NCI-H226 (cell line): ENCODE measurements at regions not wholly inside any gene's neighbourhood (a gene's known extent, or its start where the extent isn't known, plus 50 kb on each side); places are given as distances from the start of the nearest gene placed in this dataset.
"Not testable (repeated sequence)": the region's sequence is repeated elsewhere in the genome, so short reads cannot be mapped to it uniquely, and the experiment has no call there.

Experiments
- DNase-seq: peaks from one replicate; pipeline ENCODE4 v3.0.0-alpha.2; 2015

DNA sequence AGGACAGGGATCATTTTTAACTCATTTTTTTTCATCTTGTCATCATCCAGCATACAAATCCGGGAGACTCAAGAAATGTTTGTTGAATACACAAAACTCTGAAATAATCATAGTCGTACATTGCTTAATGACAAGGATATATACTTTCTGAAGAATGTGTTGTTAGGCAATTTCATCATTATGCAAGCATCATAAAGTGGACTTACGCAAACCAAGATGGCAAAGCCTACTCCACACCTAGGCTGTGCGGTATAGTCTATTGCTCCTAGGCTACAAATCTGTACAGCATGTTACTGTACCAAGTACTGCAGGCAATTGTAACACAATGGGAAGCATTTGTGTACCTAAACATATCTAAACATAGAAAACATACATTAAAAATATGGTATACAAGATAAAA lies 264.1 kb downstream of the TSHZ3 start:
- DNase-seq = no peak

DNA sequence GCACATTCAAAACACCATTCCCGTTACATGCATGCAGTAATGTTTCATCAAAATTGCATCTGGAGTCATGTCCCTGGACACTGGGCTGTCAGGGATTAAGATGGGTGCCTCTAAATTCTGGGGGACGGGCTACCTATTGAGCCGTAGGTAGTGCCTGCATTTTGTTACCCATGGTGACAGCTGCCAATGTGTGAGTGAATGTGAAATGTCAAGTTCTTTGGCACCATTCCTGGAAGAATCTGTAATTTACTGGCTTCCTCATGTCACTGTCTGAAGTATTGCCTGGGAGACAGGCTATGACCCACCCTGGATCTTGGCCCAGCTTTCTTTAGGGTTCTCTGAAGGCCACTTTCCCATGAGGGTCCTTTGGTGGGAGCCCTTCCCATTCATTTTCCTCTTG lies 266.1 kb downstream of the TSHZ3 start:
- no peak for DNase-seq

DNA sequence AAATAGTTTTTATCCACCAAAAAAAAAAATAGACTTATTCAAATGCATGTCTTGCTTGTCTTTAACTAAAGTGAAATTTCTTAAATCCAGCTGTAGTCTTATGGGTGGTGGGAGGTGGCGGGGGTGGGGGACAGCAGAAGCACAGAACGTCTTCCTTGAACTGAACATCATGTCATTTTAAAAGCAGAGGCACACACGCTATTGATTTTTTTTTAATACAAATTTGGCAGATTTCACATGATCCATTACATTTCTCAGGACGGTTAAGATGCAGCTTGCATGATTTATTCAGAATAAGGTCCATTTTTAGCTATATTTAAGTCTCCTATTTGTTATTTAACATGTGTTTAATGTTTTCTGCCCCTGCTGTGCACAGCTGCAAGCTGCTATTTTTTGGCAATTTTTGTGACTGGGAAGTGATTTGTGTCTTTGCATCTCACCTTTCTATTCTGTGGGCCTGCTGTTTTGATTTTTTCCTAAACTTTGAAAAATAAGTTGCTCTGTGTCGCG lies 274.0 kb downstream of the TSHZ3 start:
- DNase-seq = no peak

DNA sequence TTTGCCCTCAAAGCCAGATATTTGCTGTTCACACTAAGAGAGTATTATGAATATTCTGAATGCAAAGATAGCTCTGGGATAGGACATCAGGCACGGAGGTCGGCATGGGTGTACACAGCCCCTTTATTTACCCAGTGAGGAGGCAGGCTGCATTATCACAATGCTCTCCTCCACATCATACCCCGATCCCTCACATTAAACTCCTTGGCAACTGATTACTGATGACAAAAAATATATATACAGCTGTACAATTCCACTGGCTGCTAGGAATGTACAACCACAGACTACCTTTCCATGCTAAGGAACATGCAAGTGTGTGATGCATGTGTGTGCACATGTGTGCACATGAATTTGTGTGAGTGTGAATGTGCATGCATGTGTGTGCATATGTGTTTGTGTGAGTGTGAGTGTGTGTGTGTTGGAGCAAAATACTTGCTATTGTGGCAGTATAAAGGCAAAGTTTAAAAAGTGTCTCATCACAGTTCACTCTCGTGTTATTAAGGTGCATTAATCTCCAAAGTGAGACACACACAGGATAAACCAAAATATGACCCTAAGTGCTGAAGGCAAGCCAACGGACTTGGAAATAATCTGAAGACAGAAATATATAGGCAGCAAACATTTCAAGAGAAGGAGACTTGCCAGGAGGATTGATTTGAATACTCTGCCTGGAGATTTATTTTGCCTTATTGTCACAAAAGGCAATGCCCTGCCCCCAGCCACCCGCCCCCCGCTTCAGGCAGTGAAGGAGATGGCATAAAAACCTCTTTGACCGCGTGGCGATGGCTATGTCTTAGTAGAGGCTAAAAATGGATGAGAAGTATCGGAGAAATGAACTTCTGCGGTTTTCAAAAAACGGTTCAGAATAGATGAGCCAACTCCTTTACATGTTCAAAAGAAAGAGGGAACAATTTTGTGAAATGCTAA lies 274.8 kb downstream of the TSHZ3 start:
- DNase-seq = no peak

DNA sequence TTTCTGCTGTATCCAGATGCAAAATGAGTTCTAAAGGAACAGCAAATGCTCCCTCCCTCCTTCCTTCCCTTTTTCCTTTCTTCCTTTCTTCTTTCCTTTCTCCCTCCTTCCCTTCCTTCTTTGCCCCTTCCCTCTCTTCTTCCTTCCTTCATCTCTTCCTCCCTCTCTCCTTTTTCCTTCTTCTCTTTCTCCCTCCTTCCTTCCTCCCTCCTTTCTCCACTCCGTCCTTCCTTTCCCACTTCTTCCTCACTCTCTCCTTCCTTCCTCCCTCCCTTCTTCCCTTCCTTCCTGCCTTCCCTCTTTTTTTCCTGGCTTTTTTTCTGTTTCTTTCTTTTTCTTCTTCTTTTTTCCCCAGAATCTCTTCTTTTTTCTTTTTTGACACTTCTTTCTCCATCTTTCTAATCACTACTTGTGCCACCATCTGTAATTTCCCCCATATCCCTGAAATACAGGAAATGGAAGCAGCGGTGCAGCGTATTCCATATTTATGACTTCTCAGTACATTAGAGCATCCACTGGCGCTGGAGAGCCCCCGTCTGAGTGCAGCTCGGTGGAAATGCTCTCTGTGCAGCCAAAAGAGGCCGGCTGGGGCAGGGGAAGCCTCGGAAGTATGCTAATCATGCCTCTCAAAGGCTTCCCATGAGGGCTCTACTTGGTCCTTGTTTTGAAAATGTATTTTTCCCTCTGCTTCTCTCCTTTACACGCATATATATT lies 275.6 kb downstream of the TSHZ3 start:
- no peak for DNase-seq

DNA sequence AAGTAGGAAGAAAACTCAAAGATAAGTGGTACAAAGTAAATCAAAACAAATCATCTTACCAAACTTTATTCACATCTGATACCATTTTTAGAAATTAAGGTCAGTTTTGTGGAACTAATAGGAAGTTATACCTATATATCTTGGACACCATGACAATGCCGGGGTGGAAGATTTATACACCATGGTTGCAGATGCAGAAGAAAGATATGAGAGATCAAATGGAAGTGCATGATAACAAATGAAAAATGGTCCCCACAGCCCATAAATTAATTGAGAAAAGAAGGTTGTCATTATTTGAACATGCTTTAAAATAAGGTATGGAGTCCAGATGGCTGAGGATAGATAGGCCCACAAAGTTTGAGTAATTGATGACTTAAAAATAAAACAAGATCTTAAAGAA lies 276.8 kb downstream of the TSHZ3 start:
- DNase-seq = no peak

DNA sequence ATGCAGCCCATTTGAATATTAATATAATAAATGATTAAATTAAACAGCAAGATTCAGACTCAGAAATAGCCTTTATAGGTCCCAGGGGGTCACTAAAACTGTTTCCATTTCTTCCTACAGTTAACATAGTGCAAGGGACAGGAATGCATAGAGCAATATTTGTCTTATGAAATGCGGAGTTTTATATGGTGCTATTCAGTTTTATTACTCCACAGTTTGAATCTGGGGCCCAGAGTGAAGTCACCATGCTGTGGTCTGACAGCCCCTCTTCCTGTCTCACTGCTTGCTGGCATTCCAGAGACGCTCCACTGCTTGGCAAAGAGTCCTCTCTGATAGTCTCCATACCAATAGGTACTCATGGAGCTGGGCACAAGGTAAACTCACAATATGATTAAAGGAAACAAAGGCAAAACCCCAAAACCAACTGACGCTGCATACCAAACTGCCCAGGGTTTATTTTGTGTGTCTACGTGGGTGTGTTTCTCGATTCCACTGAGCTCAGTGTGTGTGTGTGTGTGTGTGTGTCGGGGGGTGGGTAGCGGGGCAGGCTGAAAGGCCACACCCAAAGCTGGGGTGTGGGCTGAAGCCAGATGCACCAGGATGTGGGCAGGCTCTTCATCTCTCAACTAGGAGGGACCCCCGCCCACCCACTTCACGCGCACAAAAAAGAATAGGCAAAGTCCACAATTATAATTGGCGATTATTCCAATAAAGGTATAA lies 277.9 kb downstream of the TSHZ3 start:
- no peak for DNase-seq

DNA sequence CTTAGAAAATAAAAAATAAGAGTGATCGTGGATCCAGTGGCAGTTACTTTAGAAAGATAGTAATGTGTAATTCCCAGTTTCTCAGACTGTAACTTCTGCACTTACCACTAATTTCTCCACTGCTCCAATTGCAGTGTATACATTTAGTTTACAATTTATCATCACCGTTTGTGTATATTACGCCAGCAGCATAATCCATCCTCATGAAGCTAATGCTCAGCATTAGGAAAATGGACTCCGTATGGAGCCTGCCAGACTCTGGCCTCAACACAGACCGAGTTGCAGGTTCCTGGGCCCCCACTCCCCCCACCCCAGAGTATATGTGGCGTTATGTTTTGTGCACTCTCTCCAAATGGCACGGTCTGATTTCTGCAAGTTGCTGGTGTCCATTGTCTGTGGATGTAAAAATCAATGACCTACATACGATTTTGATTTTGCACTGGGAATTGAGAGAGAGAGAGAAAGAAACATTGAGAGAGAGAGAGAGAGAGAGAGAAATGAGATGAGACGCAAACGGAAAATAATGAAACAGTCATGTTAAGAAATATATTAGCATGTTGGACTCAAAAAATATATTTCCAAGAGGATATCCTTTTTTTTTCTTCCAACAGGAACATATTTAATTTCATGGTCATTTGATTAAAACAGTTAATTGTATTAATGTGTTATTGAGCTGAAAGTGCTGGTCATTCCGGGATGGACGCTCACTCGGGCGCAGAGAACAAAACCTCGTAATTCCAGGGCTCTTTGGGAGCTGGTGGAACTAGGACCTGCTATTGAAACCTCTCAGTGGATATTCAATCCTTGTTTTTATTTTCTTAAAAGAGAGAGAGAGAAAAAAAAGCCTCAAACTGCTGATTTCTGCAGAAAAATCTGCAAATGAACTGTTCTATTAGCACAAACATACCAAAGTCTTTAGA lies 278.8 kb downstream of the TSHZ3 start:
- no peak for DNase-seq

DNA sequence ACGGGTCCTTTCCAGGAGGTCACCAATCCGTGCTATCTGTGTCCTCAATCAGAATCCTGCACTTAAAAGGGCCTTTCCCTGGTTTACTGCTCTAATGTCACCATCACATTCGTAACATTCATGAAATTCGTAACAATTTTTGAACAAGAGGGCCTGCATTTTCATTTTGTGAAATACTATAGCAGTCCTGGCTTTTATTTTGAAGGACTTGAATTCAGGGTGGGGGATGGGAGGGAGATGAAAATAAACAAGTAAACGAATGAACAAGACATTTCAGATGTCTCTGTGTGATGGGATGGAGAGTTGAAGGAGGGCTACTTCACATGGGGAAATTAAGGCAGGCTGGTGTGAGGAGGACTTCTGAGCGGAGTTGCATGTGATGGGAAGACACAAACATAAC lies 281.0 kb downstream of the TSHZ3 start:
- DNase-seq = no peak

DNA sequence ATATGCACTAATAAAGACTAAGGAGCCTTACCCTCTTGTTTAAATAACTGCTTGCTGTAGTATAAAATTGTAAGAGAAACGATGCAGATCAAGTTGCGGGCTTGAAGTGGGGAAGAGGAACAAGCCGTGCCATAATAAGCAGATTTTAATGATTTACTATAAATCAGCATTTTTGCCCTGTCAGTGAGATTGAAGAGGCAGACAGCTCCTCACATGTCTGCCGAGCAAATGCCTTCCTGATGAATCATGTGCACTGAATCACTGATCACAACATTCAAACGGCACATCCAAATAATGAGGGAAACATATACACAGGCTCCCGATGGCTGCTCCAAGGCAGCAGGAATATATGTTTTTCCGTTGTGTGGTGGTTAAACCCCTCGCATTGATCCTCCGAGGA lies 282.9 kb downstream of the TSHZ3 start:
- DNase-seq = no peak

DNA sequence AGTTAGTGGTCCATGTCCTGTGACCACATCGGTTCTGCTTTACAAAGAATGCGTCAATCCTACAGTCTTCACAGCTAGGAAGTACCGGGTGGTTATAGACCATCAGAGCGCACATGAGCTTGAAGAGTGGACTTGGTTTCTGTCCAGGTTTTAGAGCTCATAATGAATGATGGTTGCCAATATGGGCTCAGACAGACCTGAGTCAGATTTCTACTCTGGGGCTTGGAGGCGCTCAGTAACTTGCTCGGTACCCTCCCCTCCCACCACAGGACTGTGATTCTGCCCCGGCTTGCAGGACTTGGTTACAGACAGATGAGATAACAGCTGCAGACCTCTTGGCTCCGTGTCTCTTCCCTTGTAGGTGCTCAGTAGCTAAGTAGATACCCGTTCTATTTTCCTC lies 284.7 kb downstream of the TSHZ3 start:
- no peak for DNase-seq

DNA sequence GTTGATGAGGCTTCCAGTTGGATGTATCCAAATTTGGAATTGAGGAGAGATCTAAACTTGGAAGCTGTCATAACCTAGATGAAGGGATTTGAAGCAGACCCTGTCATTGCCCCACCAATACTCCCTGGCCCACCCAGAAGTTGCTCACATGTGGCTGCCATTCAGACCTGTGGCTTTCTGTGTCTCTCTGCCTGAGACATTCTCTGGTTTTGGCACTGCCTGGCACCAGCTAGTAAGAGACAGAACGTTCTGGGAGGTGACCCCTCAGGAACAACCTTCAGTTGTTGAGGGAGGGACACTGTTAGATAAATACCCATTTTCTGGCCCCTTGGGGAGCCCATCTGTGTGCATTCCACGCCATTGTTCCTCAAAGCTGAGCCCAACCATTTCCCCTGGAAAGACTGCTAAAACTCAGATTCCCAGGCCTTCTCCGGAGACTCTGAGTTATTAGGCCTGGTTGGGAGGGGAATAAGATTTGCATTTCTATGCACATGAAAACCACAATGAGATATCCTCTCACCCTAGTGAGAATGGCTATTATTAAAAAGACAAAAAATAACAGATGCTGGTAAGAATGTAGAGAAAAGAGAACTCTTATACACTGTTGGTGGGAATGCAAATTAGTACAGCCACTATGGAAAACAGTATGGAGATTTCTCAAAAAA lies 290.4 kb downstream of the TSHZ3 start:
- DNase-seq = no peak

DNA sequence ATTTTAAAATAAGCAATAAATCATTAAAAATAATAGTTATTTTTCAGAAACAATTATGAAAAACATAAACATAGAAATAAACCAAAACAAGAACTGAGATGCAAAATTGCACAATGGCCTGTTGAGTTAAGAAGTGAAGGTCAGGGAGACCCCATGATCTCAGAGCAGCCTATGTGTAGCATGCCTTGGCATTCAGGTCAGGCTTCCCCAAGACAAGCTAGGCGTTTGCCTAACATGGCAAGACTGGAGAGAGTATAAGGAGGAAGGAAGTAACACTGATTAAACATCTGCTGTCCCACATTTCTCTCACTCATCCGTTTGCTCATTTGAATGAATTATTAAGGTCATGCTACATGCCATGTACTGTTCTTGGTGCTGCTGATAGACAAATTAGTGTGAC lies 291.8 kb downstream of the TSHZ3 start:
- DNase-seq = no peak

DNA sequence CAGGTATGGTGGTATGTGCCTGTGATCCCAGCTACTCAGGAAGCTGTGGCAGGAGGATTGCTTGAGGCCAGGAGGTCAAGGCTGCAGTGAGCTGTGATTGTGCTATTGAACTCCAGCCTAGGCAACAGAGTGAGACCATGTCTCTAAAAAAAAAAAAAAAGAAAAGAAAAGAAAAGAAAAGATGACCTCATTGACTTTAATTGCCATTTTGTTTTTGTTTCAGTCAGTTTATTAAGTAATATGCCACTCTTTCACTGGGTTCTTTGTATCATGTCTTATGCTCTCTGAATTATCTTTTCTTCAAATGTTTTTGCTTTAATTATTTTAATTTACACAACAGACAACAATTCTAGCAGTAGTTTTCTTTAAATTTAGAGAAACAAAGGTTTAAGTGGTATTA lies 293.8 kb downstream of the TSHZ3 start:
- DNase-seq = no peak

DNA sequence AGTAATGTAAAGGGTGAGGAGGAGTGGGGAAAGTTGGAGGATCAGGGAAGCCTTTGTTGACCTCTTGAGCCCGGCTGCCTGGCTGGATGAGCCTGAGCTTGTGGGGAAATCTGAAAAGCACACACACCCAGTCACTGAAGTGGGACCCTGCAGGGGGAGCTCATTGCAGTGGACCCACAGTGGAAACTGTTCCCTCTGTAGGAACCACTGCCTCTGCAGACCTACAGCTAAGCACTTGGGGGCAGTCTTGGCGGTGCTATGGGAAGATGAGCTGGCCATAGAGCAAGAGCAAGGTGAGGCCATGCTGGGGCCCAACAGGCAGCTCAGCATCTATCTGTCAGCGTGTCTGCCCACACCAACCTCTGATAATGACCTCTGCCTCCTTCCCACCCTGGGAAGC lies 294.8 kb downstream of the TSHZ3 start:
- no peak for DNase-seq

DNA sequence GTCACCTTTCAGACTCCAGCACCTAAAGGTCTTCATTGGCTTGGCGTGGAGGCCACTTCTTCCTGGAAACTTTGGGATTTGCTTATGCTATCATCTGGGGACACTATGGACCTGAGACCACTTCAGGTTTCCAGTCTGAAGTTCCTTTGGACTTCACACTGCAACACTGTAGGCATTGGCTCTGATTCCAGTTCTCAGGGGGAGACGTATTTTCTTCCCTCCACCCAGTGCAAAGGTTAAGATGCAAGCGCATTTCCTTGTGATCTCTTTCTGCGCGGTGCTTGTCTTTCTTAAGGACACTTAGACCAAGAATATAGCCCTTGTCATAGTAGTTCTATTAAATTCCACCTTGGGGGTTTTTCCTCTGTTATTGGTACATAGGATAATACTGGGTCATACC lies 299.8 kb downstream of the TSHZ3 start:
- no peak for DNase-seq

DNA sequence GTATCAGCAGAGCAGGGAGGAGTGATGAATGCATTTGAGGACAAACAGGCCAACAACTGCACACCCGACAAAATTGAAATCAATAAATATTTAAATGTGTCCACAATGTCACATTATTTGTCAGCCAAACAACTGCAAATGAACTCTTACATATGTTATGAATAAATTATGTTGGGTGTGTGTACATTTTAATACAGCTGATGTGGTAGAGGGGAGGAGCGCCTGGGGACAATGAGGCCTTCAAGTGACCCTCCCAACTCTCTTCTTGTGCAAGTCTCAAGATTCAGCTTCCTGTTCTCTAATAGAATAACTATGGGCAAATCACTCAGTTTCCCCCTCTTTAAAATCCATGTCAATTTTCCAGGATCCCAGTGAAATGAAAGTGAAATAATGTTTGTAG lies 303.2 kb downstream of the TSHZ3 start:
- no peak for DNase-seq

DNA sequence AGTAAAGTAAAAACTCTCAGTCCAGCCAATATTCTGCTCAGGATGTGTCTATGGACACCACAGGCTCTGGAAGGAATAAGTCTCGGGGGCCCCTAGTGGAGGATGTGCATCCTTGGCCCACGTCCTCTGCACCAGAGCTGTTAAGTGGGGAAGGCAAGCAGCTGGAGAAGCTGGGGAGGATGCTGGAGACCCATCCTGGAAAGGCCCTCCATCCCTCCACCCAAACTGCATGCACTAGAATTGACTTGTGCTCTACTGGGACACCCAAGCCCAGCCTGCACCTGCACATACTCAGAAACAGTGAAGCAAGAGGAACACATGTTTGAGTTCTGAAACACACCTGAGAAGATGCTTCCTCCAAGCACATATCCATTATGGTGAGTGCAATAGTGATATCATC lies 307.8 kb downstream of the TSHZ3 start:
- DNase-seq = no peak

DNA sequence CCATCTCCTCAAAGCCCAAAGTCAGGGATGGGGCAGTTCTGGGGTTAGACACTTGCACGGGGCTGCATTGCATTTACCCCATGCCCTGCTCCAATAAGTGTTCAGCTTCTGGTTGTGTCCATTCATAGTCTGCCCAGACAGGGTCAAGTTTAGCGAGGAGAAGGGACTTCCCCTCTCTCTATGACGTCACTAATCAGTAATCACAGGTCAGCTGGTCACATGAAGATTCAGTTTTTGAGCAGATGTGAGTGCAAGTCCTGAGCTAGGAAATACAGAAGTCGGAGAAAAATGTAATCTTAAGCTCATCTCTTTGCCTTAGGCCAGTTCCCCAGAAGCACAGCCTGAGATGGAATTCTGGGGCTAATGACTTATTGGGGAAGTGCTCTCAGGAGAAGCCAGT lies 310.1 kb downstream of the TSHZ3 start:
- no peak for DNase-seq

DNA sequence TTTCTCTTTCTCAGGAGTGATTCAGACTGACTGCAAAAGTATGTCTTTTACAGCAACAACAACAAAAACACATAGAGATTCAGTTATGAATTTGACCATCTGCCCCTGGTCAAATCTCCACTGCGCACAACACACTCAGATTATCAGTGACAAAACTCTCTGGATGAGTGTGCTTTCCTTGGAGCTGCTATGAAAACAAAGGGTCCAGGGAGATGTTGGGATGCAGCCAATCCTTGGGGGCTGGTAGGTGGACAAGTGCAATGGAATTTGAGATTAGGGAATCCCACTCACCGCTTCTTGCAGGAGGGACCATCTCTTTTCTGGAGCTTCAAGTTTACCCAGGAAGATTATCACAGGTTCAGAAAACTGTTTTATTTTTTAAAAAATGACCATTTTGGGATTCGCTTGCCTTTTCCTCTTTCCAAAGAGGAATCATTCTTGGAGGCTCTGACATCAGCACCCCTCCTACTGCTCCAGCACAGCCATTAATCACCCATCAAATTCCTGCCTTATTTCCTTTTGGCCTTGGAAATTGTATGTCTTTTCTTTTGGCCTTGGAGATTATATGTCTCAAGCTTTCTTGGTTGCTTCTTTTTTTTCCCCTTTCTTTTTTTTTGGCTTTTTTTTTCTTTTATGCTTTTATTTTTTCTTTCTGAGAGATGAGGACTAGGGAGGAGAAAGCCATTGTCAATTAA lies 311.8 kb downstream of the TSHZ3 start:
- no peak for DNase-seq

DNA sequence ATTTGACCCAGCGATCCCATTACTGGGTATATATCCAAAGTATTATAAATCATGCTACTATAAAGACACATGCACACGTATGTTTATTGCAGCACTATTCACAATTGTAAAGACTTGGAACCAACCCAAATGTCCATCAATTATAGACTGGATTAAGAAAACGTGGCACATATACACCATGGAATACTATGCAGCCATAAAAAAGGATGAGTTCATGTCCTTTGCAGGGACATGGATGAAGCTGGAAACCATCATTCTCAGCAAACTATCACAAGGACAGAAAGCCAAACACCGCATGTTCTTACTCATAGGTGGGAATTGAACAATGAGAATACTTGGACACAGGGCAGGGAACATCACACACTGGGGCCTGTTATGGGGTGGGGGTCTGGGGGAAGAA lies 317.8 kb downstream of the TSHZ3 start:
- not testable (repeated sequence) for DNase-seq
